ENCODE measurements at regions not wholly inside any gene's neighbourhood (a gene's known extent, or its start where the extent isn't known, plus 50 kb on each side); places are given as distances from the start of the nearest gene placed in this dataset.

DNA sequence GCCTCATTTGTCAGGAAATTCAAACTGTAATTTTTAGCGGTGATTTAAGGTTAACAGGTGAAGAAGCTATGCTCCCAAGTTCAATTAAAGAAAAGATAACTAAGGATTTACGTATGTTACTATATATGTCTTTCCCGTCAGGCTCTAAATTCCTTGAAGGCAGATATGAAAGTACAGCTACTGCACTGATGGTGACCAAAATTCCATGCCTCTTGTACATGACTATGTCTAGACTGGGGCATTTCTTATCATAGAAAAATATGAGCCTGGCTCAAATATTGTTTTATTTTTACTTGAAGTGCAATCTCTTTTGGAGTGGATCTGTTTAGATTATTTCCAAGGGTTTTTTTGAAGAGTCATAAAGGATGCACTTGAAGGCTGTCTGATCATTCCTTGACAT is 647.1 kb upstream of the KCNMB2 start:
- TF ChIP-seq POLR2A (IDR thresholded peaks at IDR 0.05), result no peak
- TF ChIP-seq, protein P1, sequence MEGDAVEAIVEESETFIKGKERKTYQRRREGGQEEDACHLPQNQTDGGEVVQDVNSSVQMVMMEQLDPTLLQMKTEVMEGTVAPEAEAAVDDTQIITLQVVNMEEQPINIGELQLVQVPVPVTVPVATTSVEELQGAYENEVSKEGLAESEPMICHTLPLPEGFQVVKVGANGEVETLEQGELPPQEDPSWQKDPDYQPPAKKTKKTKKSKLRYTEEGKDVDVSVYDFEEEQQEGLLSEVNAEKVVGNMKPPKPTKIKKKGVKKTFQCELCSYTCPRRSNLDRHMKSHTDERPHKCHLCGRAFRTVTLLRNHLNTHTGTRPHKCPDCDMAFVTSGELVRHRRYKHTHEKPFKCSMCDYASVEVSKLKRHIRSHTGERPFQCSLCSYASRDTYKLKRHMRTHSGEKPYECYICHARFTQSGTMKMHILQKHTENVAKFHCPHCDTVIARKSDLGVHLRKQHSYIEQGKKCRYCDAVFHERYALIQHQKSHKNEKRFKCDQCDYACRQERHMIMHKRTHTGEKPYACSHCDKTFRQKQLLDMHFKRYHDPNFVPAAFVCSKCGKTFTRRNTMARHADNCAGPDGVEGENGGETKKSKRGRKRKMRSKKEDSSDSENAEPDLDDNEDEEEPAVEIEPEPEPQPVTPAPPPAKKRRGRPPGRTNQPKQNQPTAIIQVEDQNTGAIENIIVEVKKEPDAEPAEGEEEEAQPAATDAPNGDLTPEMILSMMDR (IDR thresholded peaks at IDR 0.05 in 4 of 5, conservative IDR thresholded peaks at IDR 0.05 in 1 of 5), result no peak
